Nephron (organoid): ENCODE measurements at regions not wholly inside any gene's neighbourhood (a gene's known extent, or its start where the extent isn't known, plus 50 kb on each side); places are given as distances from the start of the nearest gene placed in this dataset.

Experiments used
- H3K27ac Mint-ChIP-seq, 3 experiments: 2 replicates each; pipeline ENCODE4 v1.8.0; 2020; ENCODE audit warnings: mixed read lengths in 3 of 3, mild to moderate bottlenecking in 2 of 3, moderate library complexity in 1 of 3
- H3K27me3 Mint-ChIP-seq: 2 replicates; pipeline ENCODE4 v1.8.0; 2021; ENCODE audit warnings: low read depth, mild to moderate bottlenecking, moderate library complexity, mixed read lengths
- H3K36me3 Mint-ChIP-seq: 2 replicates; pipeline ENCODE4 v1.8.0; 2020; ENCODE audit warnings: low read depth, mixed read lengths
- H3K4me1 Mint-ChIP-seq: 2 replicates; pipeline ENCODE4 v1.8.0; 2020; ENCODE audit warnings: mixed read lengths
- H3K4me3 Mint-ChIP-seq, 3 experiments: 2 replicates each; pipeline ENCODE4 v1.8.0; 2020; ENCODE audit warnings: mild to moderate bottlenecking in 3 of 3, mixed read lengths in 3 of 3, moderate library complexity in 2 of 3
- H3K9me3 Mint-ChIP-seq: 2 replicates; pipeline ENCODE4 v1.8.0; 2020; ENCODE audit warnings: mixed read lengths
- TF ChIP-seq, protein P1 (sequence below), 3 experiments: fragments of 200-600 bp; sonication (generic); IDR thresholded peaks; one replicate each; pipeline ENCODE4 v1.5.0; 2021; ENCODE audit warnings: antibody characterized with exemption in 3 of 3; ENCODE audit not compliant: unreplicated experiment in 3 of 3

DNA sequence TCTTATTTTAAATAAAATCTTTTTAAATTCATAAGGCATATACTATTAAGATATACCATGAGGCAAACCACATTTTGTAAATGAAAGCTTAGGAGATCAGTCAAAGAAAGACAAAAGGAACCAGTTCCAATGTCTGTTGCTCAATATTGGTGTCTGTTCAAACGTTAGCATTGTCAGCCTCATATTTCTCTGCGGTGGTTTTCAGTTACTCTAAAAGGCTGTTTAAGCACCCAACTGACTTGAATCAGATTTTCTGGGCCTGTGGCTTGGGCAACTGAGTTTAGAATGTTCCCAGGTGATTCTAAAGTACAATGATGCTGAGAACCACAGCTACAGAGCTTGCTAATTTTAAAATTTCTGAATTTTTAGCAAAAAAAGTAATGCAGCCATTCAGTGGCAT lies 166.3 kb upstream of the KIF2A start:
- Mint-ChIP-seq H3K4me3 (no peak overlapping the region), H3K4me1 (peaks cover 7% of the 10 kb centered on the region), H3K9me3 (no peaks in the 10 kb centered on the region), H3K27me3 (peaks cover 25% of the 10 kb centered on the region), H3K36me3 (no peaks in the 10 kb centered on the region), H3K27ac (no peak overlapping the region)
- TF ChIP-seq, protein P1, sequence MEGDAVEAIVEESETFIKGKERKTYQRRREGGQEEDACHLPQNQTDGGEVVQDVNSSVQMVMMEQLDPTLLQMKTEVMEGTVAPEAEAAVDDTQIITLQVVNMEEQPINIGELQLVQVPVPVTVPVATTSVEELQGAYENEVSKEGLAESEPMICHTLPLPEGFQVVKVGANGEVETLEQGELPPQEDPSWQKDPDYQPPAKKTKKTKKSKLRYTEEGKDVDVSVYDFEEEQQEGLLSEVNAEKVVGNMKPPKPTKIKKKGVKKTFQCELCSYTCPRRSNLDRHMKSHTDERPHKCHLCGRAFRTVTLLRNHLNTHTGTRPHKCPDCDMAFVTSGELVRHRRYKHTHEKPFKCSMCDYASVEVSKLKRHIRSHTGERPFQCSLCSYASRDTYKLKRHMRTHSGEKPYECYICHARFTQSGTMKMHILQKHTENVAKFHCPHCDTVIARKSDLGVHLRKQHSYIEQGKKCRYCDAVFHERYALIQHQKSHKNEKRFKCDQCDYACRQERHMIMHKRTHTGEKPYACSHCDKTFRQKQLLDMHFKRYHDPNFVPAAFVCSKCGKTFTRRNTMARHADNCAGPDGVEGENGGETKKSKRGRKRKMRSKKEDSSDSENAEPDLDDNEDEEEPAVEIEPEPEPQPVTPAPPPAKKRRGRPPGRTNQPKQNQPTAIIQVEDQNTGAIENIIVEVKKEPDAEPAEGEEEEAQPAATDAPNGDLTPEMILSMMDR (IDR thresholded peaks at IDR 0.05; ENCODE audit: unreplicated experiment in 3 of 3) = no peak

- Mint-ChIP-seq H3K27me3 (peaks cover 25% of the 10 kb centered on the region), H3K27ac (peak overlapping the region in 1 of 3 experiments; percentile 55), H3K9me3 (no peaks in the 10 kb centered on the region), H3K4me3 (no peak overlapping the region), H3K4me1 (peaks cover 7% of the 10 kb centered on the region), H3K36me3 (no peaks in the 10 kb centered on the region)
- TF ChIP-seq, protein P1 (IDR thresholded peaks at IDR 0.05; ENCODE audit: unreplicated experiment in 3 of 3) = no peak
Observed at GRCh38 chr5:62142351-62142750, 163.7 kb upstream of the KIF2A start.

DNA sequence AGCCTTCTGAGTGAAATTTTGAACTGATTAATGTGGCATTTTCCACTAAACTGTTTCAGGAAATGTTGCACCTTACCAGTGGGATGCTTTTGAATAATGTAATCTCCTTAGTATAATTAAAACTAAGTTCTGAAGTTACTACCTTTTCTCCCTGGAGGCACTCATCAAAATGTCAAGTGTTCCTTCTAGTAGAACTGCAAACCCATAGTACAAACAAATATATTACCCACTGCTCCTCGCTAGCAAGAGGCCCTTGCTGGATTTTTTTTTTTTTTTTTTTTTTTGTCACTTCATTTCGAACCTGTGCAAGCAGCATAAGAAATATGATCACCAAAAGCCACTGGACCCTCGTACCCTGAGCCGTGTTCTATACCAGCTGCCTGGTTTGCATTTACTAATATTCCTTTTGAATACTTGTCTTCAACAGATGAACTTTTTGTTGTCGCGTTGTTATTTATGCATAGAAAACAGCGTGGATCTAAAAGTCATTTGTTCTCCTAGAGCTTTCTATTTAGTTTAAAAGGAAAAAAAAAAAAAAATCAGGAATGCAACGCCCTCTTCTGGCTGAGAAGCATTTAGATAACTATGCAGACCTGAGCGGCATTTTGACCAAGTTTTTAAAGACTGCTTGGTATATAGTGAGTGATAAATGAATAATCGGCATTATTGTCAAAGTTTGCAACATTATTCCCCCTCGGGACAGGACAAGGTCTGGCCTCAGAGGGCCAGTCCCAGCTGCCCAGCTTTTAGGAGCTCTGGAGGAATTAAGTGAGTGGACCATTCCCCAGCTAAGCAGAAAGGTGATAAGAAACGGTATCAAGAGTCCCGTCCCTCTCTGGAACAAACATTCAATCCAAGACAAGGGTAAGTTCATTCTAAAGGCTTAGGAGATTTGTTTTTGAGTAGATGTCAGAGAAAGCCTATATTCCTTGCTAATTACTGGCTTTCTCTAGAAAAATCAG lies 162.5 kb upstream of the KIF2A start:
- Mint-ChIP-seq H3K27me3 (peaks cover 21% of the 10 kb centered on the region), H3K27ac (peak overlapping the region in 1 of 3 experiments; percentile 54), H3K4me3 (peak overlapping the region; percentile 14 to 43 (median 42)), H3K4me1 (peaks cover 7% of the 10 kb centered on the region), H3K36me3 (no peaks in the 10 kb centered on the region), H3K9me3 (no peaks in the 10 kb centered on the region)
- TF ChIP-seq, protein P1 (IDR thresholded peaks at IDR 0.05; ENCODE audit: unreplicated experiment in 3 of 3) = peak; percentile 50 to 67 (median 67)

DNA sequence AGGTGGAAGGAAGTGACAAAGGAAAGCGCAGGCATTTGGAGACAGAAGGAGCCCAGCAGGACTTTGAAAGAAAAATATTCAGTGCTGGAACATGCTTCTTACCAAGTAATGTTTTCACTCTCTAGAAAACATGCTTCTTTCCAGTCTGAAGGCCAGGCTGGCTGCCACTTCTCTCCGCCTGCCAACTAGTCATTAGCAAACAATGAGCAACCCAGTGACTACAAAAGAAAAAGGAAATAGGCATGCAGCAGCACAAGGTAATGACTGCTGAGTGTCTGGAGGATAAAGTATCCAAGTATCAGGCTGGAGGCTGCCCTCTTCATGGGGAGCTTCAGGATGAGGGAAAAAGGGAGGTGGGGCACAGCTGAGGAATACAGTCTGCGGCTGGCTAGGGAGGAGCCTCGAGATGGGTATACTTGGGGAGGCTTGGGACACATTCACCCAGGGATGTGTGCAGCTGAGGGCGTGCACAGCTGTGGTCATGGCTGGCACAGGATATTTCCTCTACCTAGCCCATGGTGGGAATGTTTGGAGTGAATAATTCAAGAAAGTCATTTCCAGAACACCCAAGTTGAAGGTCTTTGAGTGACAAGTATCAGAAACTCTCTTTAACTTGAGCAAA lies 161.5 kb upstream of the KIF2A start:
- TF ChIP-seq, protein P1 (IDR thresholded peaks at IDR 0.05; ENCODE audit: unreplicated experiment in 3 of 3) = no peak
- Mint-ChIP-seq H3K4me1 (peaks cover 7% of the 10 kb centered on the region), H3K27ac (no peak overlapping the region), H3K36me3 (no peaks in the 10 kb centered on the region), H3K9me3 (no peaks in the 10 kb centered on the region), H3K4me3 (no peak overlapping the region), H3K27me3 (peaks cover 15% of the 10 kb centered on the region)

DNA sequence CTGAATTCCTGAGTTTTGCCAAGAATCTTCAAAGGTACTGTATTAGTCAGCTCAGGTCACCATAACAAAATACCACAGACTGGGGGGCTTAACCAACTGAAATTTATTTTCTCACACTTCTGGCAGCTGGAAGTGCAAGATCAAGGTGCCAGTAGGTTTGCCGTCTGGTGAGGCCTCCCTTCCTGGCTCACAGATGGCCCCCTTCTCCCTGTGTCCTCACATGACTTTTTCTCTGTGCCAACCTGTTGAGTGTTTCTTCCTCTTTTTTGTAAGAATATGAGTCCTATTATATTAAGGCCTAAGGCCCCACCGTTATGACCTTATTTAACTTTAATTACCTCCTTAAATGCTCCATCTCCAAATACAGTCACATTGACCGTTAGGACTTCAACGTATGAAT lies 156.1 kb upstream of the KIF2A start:
- H3K4me3 Mint-ChIP-seq = no peak overlapping the region
- H3K27ac Mint-ChIP-seq = no peak overlapping the region
- H3K27me3 Mint-ChIP-seq = no peaks in the 10 kb centered on the region
- peaks cover 9% of the 10 kb centered on the region for H3K9me3 Mint-ChIP-seq
- TF ChIP-seq, protein P1 (IDR thresholded peaks at IDR 0.05; ENCODE audit: unreplicated experiment in 3 of 3) = no peak
- H3K36me3 Mint-ChIP-seq = no peaks in the 10 kb centered on the region
- H3K4me1 Mint-ChIP-seq = peaks cover 7% of the 10 kb centered on the region
